Hindlimb muscle (tissue), 1 donor: ENCODE measurements at regions not wholly inside any gene's neighbourhood (a gene's known extent, or its start where the extent isn't known, plus 50 kb on each side); places are given as distances from the start of the nearest gene placed in this dataset.

Experiments used
- DNase-seq: peaks from one replicate; pipeline ENCODE4 v3.0.0-alpha.2; 2013

- DNase-seq, result no peak
These were observed 126.5 kb upstream of the HDAC9 start for GRCh38 chr7:18369011-18369410.

- no peak for DNase-seq
These were observed 124.9 kb upstream of the HDAC9 start for GRCh38 chr7:18370633-18371032.

- no peak for DNase-seq
These were observed 116.5 kb upstream of the HDAC9 start for GRCh38 chr7:18378989-18379605.

- DNase-seq, result no peak
These were observed 110.9 kb upstream of the HDAC9 start for GRCh38 chr7:18384491-18385143.

GRCh38 chr7:18386607-18387006 is 108.9 kb upstream of the HDAC9 start:
- DNase-seq, result no peak

- no peak for DNase-seq
These were observed 108.3 kb upstream of the HDAC9 start for GRCh38 chr7:18387191-18387735.

- no peak for DNase-seq
These were observed 105.0 kb upstream of the HDAC9 start for GRCh38 chr7:18390535-18390907.

- no peak for DNase-seq
These were observed 102.0 kb upstream of the HDAC9 start for GRCh38 chr7:18393465-18394118.

- DNase-seq, result no peak
These were observed 99.7 kb upstream of the HDAC9 start for GRCh38 chr7:18395868-18396267.

- no peak for DNase-seq
These were observed 98.6 kb upstream of the HDAC9 start for GRCh38 chr7:18396953-18397352.

GRCh38 chr7:18399436-18400235 is 95.9 kb upstream of the HDAC9 start:
- no peak for DNase-seq

- no peak for DNase-seq
These were observed 95.3 kb upstream of the HDAC9 start for GRCh38 chr7:18400275-18400674.

- DNase-seq, result no peak
These were observed 94.8 kb upstream of the HDAC9 start for GRCh38 chr7:18400726-18401125.

GRCh38 chr7:18401757-18402156 is 93.8 kb upstream of the HDAC9 start:
- no peak for DNase-seq

GRCh38 chr7:18402488-18403183 is 92.9 kb upstream of the HDAC9 start:
- DNase-seq, result no peak

GRCh38 chr7:18405726-18406125 is 89.8 kb upstream of the HDAC9 start:
- DNase-seq, result no peak

GRCh38 chr7:18407385-18407784 is 88.2 kb upstream of the HDAC9 start:
- no peak for DNase-seq

GRCh38 chr7:18408461-18408860 is 87.1 kb upstream of the HDAC9 start:
- DNase-seq, result no peak

GRCh38 chr7:18408868-18409267 is 86.7 kb upstream of the HDAC9 start:
- DNase-seq, result no peak

GRCh38 chr7:18413447-18413846 is 82.1 kb upstream of the HDAC9 start:
- DNase-seq, result no peak

GRCh38 chr7:18414885-18415284 is 80.7 kb upstream of the HDAC9 start:
- DNase-seq, result no peak

- DNase-seq, result no peak
These were observed 78.6 kb upstream of the HDAC9 start for GRCh38 chr7:18416988-18417387.
